ENCODE measurements at regions not wholly inside any gene's neighbourhood (a gene's known extent, or its start where the extent isn't known, plus 50 kb on each side); places are given as distances from the start of the nearest gene placed in this dataset.

GRCh38 chr4:153929675-153930074, 140.8 kb upstream of the SFRP2 start:
- Histone ChIP-seq H3K4me1 (ENCODE audit: insufficient read depth, low read length) (no peaks in the 10 kb centered on the region), H3K4me3 (ENCODE audit: low read length) (no peak overlapping the region), H3K4me2 (ENCODE audit: low read length) (no peak overlapping the region), H3K27ac (ENCODE audit: low read length) (no peak overlapping the region), H3K9me2 (replicated peaks; ENCODE audit: low read length) (no peaks in the 10 kb centered on the region), H4K20me1 (ENCODE audit: low read length) (no peaks in the 10 kb centered on the region), H3K9ac (ENCODE audit: low read length) (no peak overlapping the region), H3F3A (ENCODE audit: low read length, unreplicated experiment) (no peaks in the 10 kb centered on the region), H3K79me2 (ENCODE audit: low read length) (no peaks in the 10 kb centered on the region), H3K36me3 (ENCODE audit: low read depth, low read length) (no peaks in the 10 kb centered on the region), H3K27me3 (ENCODE audit: low read length) (peaks cover 83% of the 10 kb centered on the region), H2AFZ (ENCODE audit: low read length) (no peak overlapping the region), H3K9me3 (ENCODE audit: low read length) (no peaks in the 10 kb centered on the region)
- ATAC-seq (no peak), DNase-seq (no peak)
- CTCF ChIA-PET: no interaction called here
- BruUV-seq (replicated peaks): no TSS peak
- TF ChIP-seq CTCF (conservative IDR thresholded peaks at IDR 0.05; ENCODE audit: low read depth, low read length): no peak
- TF ChIP-seq EZH2phosphoT487 (IDR thresholded peaks at IDR 0.05; ENCODE audit: borderline replicate concordance, low read length): no peak
- TF ChIP-seq EZH2 (IDR thresholded peaks at IDR 0.05; ENCODE audit: low read length, unreplicated experiment): no peak
- intact Hi-C loops (cut with micrococcal nuclease): no loop called here
- POLR2A ChIA-PET (ENCODE audit: unreplicated experiment): no interaction called here

GRCh38 chr4:153927451-153927850, 138.6 kb upstream of the SFRP2 start:
- DNase-seq (no peak), ATAC-seq (no peak)
- Histone ChIP-seq H3K9me3 (ENCODE audit: low read length) (no peaks in the 10 kb centered on the region), H3K79me2 (ENCODE audit: low read length) (no peaks in the 10 kb centered on the region), H2AFZ (ENCODE audit: low read length) (no peak overlapping the region), H3F3A (ENCODE audit: low read length, unreplicated experiment) (no peaks in the 10 kb centered on the region), H3K9ac (ENCODE audit: low read length) (no peak overlapping the region), H3K9me2 (replicated peaks; ENCODE audit: low read length) (no peaks in the 10 kb centered on the region), H3K27me3 (ENCODE audit: low read length) (peaks cover 73% of the 10 kb centered on the region), H3K27ac (ENCODE audit: low read length) (no peak overlapping the region), H4K20me1 (ENCODE audit: low read length) (no peaks in the 10 kb centered on the region), H3K4me3 (ENCODE audit: low read length) (no peak overlapping the region), H3K4me1 (ENCODE audit: insufficient read depth, low read length) (no peaks in the 10 kb centered on the region), H3K36me3 (ENCODE audit: low read depth, low read length) (no peaks in the 10 kb centered on the region), H3K4me2 (ENCODE audit: low read length) (no peak overlapping the region)
- intact Hi-C loops (cut with micrococcal nuclease): no loop called here
- ChIA-PET POLR2A (ENCODE audit: unreplicated experiment) (no interaction called here), CTCF (no interaction called here)
- BruUV-seq (replicated peaks): no TSS peak
- no peak for TF ChIP-seq EZH2phosphoT487 (IDR thresholded peaks at IDR 0.05; ENCODE audit: borderline replicate concordance, low read length)
- TF ChIP-seq EZH2 (IDR thresholded peaks at IDR 0.05; ENCODE audit: low read length, unreplicated experiment): no peak
- TF ChIP-seq CTCF (conservative IDR thresholded peaks at IDR 0.05; ENCODE audit: low read depth, low read length): no peak

- Histone ChIP-seq H4K20me1 (ENCODE audit: low read length) (no peaks in the 10 kb centered on the region), H3K4me2 (ENCODE audit: low read length) (no peak overlapping the region), H3K27ac (ENCODE audit: low read length) (no peak overlapping the region), H3F3A (ENCODE audit: low read length, unreplicated experiment) (no peaks in the 10 kb centered on the region), H3K9me2 (replicated peaks; ENCODE audit: low read length) (no peaks in the 10 kb centered on the region), H3K9me3 (ENCODE audit: low read length) (no peaks in the 10 kb centered on the region), H3K27me3 (ENCODE audit: low read length) (peaks cover 48% of the 10 kb centered on the region), H3K4me1 (ENCODE audit: insufficient read depth, low read length) (no peaks in the 10 kb centered on the region), H3K9ac (ENCODE audit: low read length) (no peak overlapping the region), H2AFZ (ENCODE audit: low read length) (no peak overlapping the region), H3K79me2 (ENCODE audit: low read length) (no peaks in the 10 kb centered on the region), H3K4me3 (ENCODE audit: low read length) (no peak overlapping the region), H3K36me3 (ENCODE audit: low read depth, low read length) (no peaks in the 10 kb centered on the region)
- ATAC-seq: no peak
- intact Hi-C loops (cut with micrococcal nuclease): no loop called here
- no TSS peak for BruUV-seq (replicated peaks)
- TF ChIP-seq CTCF (conservative IDR thresholded peaks at IDR 0.05; ENCODE audit: low read depth, low read length) (no peak), EZH2phosphoT487 (IDR thresholded peaks at IDR 0.05; ENCODE audit: borderline replicate concordance, low read length) (no peak), EZH2 (IDR thresholded peaks at IDR 0.05; ENCODE audit: low read length, unreplicated experiment) (no peak)
- POLR2A ChIA-PET (ENCODE audit: unreplicated experiment): no interaction called here
- CTCF ChIA-PET: no interaction called here
- no peak for DNase-seq
Observed at GRCh38 chr4:153922148-153922547, 133.3 kb upstream of the SFRP2 start.
